GM12878 (cell line): ENCODE measurements at regions not wholly inside any gene's neighbourhood (a gene's known extent, or its start where the extent isn't known, plus 50 kb on each side); places are given as distances from the start of the nearest gene placed in this dataset.

Experiments
- ATAC-seq: fragments of 200-7000 bp; cut with Tn5 transposase; 3 replicates; pipeline ENCODE4 v1.9.1; 2020; ENCODE audit warnings: mild to moderate bottlenecking, moderate library complexity
- BruUV-seq: library from RNA; stranded (reverse); fragments of 400-500 nt; replicated peaks from 2 replicates; lab custom pipeline; 2021; lab: Mats Ljungman, UMichigan
- CTCF ChIA-PET: fragments of 300-600 bp; sonication (Branson Sonifier 250); formaldehyde crosslinking; extraction: SDS; loops from one replicate; lab custom pipeline; 2021; ENCODE audit warnings: inconsistent platforms; lab: Yijun Ruan, JAX
- POLR2A ChIA-PET: fragments of 350-600 bp; formaldehyde crosslinking; extraction: SDS; loops from one replicate; lab custom pipeline; 2021; ENCODE audit warnings: inconsistent platforms; lab: Charles Lee
- RAD21 ChIA-PET: fragments of 300-600 bp; sonication (Branson Sonifier 250); formaldehyde crosslinking; loops from one replicate; lab custom pipeline; 2023; ENCODE audit warnings: antibody characterized with exemption; ENCODE audit not compliant: unreplicated experiment; lab: Charles Lee
- SMC1A ChIA-PET: fragments of 300-600 bp; sonication (Branson Sonifier 250); formaldehyde crosslinking; loops from one replicate; lab custom pipeline; 2023; ENCODE audit not compliant: unreplicated experiment, uncharacterized antibody; lab: Charles Lee
- DNase-seq: peaks from one replicate; pipeline ENCODE4 v3.0.0-alpha.2; 2011; ENCODE audit warnings: low read depth, low spot score
- FAIRE-seq: peaks from 3 replicates; lab custom pipeline; 2011; peaks lifted over from hg19 to GRCh38; lab: Jason Lieb, UNC
- H2AFZ ChIP-seq: 2 replicates; pipeline ENCODE4 v1.6.0; 2011; ENCODE audit warnings: low read depth, low read length, control low read depth; ENCODE audit not compliant: control insufficient read depth
- H3K27ac ChIP-seq: 2 replicates; pipeline ENCODE4 v1.5.1; 2011; ENCODE audit warnings: control low read depth; ENCODE audit not compliant: control insufficient read depth, insufficient read depth
- H3K27me3 ChIP-seq, 2 experiments: replicated peaks in 1 of 2; 2 replicates each; pipeline versions ENCODE4 v1.6.0 to v1.6.1; 2011; ENCODE audit warnings: low read length in 1 of 2; ENCODE audit not compliant: control insufficient read depth in 2 of 2, insufficient read depth in 2 of 2
- H3K36me3 ChIP-seq, 2 experiments: 2 replicates each; pipeline ENCODE4 v1.5.1; 2011; ENCODE audit warnings: low read length in 1 of 2; ENCODE audit not compliant: control insufficient read depth in 2 of 2, insufficient read depth in 2 of 2
- H3K4me1 ChIP-seq: 2 replicates; pipeline ENCODE4 v1.6.1; 2011; ENCODE audit warnings: mild to moderate bottlenecking, low read length, moderate library complexity, mixed read lengths; ENCODE audit not compliant: control insufficient read depth, insufficient read depth
- H3K4me2 ChIP-seq: 2 replicates; pipeline ENCODE4 v1.6.0; 2011; ENCODE audit warnings: control low read depth; ENCODE audit not compliant: control insufficient read depth, insufficient read depth
- H3K4me3 ChIP-seq: fragments of 200-600 bp; sonication (generic); 2 replicates; pipeline ENCODE4 v1.5.1; 2016
- H3K79me2 ChIP-seq: 2 replicates; pipeline ENCODE4 v1.6.0; 2011; ENCODE audit warnings: low read length; ENCODE audit not compliant: control insufficient read depth, insufficient read depth
- H3K9ac ChIP-seq: 2 replicates; pipeline ENCODE4 v1.8.0; 2011; ENCODE audit warnings: low read length, control low read depth, mixed read lengths; ENCODE audit not compliant: control insufficient read depth, insufficient read depth
- H3K9me3 ChIP-seq: replicated peaks from 3 replicates; pipeline ENCODE4 v1.5.1; 2011; ENCODE audit warnings: mild to moderate bottlenecking, low read length; ENCODE audit not compliant: control insufficient read depth, insufficient read depth
- H4K20me1 ChIP-seq: 2 replicates; pipeline ENCODE4 v1.6.0; 2011; ENCODE audit not compliant: control insufficient read depth, insufficient read depth
- MYC ChIP-seq: IDR thresholded peaks from 2 replicates; pipeline ENCODE4 v1.6.1; 2011; ENCODE audit warnings: mild to moderate bottlenecking, low read length, moderate library complexity, inconsistent platforms; ENCODE audit not compliant: insufficient read depth, insufficient replicate concordance, insufficient read length, severe bottlenecking
- PAX8 ChIP-seq: fragments of 450-650 bp; IDR thresholded peaks from 2 replicates; pipeline ENCODE4 v1.6.1; 2017; ENCODE audit warnings: mild to moderate bottlenecking, moderate library complexity
- SMARCA5 ChIP-seq: fragments of 450-650 bp; IDR thresholded peaks from 2 replicates; pipeline ENCODE4 v1.6.1; 2017; ENCODE audit warnings: mild to moderate bottlenecking
- SMC3 ChIP-seq: IDR thresholded peaks from 2 replicates; pipeline ENCODE4 v1.6.1; 2011; ENCODE audit warnings: low read length, improper control_type of control experiment, borderline replicate concordance
- SREBF2 ChIP-seq: IDR thresholded peaks from 2 replicates; pipeline ENCODE4 v1.6.1; 2012; ENCODE audit warnings: mild to moderate bottlenecking, low read length
- WGBS: methylation state at CpG from one replicate; pipeline ENCODE4 v1.1.6; 2016; ENCODE audit warnings: low lambda C conversion rate; ENCODE audit not compliant: insufficient replicate concordance, insufficient coverage; ENCODE audit errors: missing lambda C conversion rate; 5-methylcytosine and 5-hydroxymethylcytosine counted together
- in situ Hi-C: fragments of 300-500 bp; cut with MboI; formaldehyde crosslinking; loops from 9 replicates; pipeline ENCODE4 v1.14.3; 2018; ENCODE audit warnings: mixed read lengths
- intact Hi-C: fragments of 100-400 bp; cut with micrococcal nuclease; formaldehyde crosslinking; loops from one replicate; pipeline ENCODE4 v1.14.2; 2022; ENCODE audit not compliant: unreplicated experiment
- TF ChIP-seq, protein P1 (sequence below): IDR thresholded peaks from 2 replicates; pipeline ENCODE4 v1.6.1; 2011; ENCODE audit warnings: low read depth, low read length, improper control_type of control experiment, borderline replicate concordance

DNA sequence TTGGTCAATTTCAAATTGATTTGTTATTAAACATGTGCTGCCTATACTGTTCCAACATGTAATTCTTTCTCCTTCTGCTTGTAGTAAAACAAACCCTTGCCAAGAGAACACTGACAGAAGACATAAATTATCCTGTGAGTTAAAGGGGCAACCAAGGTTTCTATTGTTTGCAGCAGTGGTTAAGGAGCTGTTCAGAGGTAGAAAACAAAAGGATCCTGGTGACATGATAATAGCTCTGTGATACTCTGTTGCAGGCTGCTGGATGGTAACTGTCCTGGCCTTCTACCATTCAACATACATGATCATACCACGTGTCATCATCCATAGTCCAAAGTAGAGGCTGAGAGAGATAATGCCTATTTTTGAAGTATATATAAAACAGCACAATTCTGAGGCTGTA is 75.8 kb upstream of the F9 start:
- Histone ChIP-seq H2AFZ (no peak overlapping the region), H3K4me1 (no peaks in the 10 kb centered on the region), H3K9me3 (no peaks in the 10 kb centered on the region), H3K9ac (no peak overlapping the region), H3K4me2 (no peak overlapping the region), H3K36me3 (no peaks in the 10 kb centered on the region), H3K27ac (no peak overlapping the region), H3K27me3 (no peaks in the 10 kb centered on the region), H3K79me2 (no peaks in the 10 kb centered on the region), H3K4me3 (no peak overlapping the region), H4K20me1 (no peaks in the 10 kb centered on the region)
- POLR2A ChIA-PET, result no interaction called here
- 0% methylated on average over 1 of the region's 1 CpG for WGBS
- CTCF ChIA-PET, result no interaction called here
- no peak for TF ChIP-seq MYC
- no peak for TF ChIP-seq SMARCA5
- no peak for DNase-seq
- RAD21 ChIA-PET, result no interaction called here
- intact Hi-C loops (no loop called here), in situ Hi-C loops (no loop called here)
- SMC1A ChIA-PET, result no interaction called here
- ATAC-seq, result no peak
- no peak for FAIRE-seq
- no TSS peak for BruUV-seq

DNA sequence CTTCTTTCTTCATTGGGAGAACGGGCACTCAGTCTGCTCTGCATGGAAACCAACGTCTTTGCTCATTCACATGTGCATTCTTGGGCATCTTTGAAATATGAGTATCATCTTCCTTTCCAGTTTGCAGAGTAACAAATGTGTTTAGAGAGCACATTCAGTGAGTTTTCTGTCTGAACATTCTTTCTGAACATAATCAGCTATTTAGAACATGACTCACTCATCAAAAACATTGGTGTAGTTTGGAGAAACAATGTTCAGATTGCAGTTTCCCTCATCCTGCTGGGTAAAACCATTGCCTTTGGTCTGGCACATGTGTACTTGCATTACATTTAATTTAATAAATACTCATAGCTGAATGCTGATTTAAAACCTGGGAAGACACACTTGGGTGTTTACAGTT is 81.5 kb upstream of the F9 start:
- RAD21 ChIA-PET, result no interaction called here
- Histone ChIP-seq H3K9ac (no peak overlapping the region), H3K4me3 (no peak overlapping the region), H3K9me3 (no peaks in the 10 kb centered on the region), H3K79me2 (no peaks in the 10 kb centered on the region), H3K27me3 (no peaks in the 10 kb centered on the region), H3K4me1 (no peaks in the 10 kb centered on the region), H3K27ac (no peak overlapping the region), H4K20me1 (no peaks in the 10 kb centered on the region), H3K36me3 (no peaks in the 10 kb centered on the region), H2AFZ (no peak overlapping the region), H3K4me2 (no peak overlapping the region)
- POLR2A ChIA-PET, result no interaction called here
- WGBS, result 0% methylated on average over 2 of the region's 2 CpGs
- in situ Hi-C loops (no loop called here), intact Hi-C loops (no loop called here)
- DNase-seq (no peak), ATAC-seq (no peak), FAIRE-seq (no peak)
- no peak for TF ChIP-seq SMC3
- no peak for TF ChIP-seq SREBF2
- TF ChIP-seq, protein P1, sequence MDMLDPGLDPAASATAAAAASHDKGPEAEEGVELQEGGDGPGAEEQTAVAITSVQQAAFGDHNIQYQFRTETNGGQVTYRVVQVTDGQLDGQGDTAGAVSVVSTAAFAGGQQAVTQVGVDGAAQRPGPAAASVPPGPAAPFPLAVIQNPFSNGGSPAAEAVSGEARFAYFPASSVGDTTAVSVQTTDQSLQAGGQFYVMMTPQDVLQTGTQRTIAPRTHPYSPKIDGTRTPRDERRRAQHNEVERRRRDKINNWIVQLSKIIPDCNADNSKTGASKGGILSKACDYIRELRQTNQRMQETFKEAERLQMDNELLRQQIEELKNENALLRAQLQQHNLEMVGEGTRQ, result no peak
- no peak for TF ChIP-seq PAX8
- SMC1A ChIA-PET, result no interaction called here
- BruUV-seq, result no TSS peak
- CTCF ChIA-PET, result interaction anchor here (0.5 kb wide), 1 partner anchor 1034 kb away, joined by 3 read pairs; no protein-coding TSS in a partner anchor
